Stimulated activated CD8-positive, alpha-beta memory T cell treated with anti-CD3 and anti-CD28 coated beads, Interleukin-7, amount 100 ng/mL, for 48 hours (primary cell): ENCODE measurements at regions not wholly inside any gene's neighbourhood (a gene's known extent, or its start where the extent isn't known, plus 50 kb on each side); places are given as distances from the start of the nearest gene placed in this dataset.

Experiments
- DNase-seq, 2 donors: peaks; one replicate each; pipeline ENCODE4 v3.0.0-alpha.2; 2020; ENCODE audit warnings: low read depth in 1 of 2; ENCODE audit errors: extremely low read depth in 1 of 2

GRCh38 chr9:4386819-4387218, 87.0 kb upstream of the GLIS3 start:
- DNase-seq, result no peak

GRCh38 chr9:4384750-4385149, 84.9 kb upstream of the GLIS3 start:
- DNase-seq, result no peak

GRCh38 chr9:4382722-4383317, 83.0 kb upstream of the GLIS3 start:
- no peak for DNase-seq

DNA sequence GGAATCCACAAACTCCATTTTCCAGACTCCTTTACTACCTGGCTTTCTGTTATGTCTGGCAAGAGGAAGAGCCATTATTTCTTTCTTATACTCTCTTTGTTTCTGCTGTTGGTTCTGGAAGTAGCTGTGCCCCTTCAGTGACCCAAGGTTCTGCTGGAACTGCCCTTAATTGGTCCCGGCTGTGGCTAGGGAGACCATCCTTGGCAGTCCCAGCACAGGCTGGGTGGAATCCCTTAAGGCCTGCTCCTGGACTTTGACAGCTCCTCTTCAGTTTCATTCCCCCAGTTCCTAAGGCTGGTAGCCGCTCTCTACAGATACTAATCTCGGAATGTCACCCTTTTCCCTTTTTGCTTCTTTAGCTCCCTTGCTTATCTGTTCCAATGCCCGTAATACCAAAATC, 81.9 kb upstream of the GLIS3 start:
- no peak for DNase-seq

- no peak for DNase-seq
Observed at GRCh38 chr9:4380406-4380805, 80.5 kb upstream of the GLIS3 start.

GRCh38 chr9:4375424-4376200, 75.7 kb upstream of the GLIS3 start:
- DNase-seq, result no peak

DNA sequence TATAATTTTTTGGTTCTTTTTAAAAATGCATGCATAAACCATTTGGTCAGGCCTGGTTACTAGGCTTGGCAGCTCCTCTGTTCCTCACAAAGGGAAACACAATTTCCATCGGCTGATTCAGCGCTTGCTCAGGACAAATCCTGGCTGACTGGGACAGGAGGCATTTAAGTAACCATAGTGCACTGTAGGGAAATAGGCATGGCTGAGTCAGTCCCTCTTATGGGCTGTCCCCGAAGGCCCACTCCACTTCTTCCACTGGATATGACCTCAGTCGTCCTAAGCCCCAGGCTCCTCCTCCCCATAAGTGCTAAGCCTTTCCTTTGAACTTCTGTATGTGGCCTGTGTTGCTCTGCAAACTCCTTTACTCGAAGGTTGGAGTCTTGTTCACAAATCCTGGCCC, 71.2 kb upstream of the GLIS3 start:
- no peak for DNase-seq

- DNase-seq, result no peak
Observed at GRCh38 chr9:4370501-4370900, 70.6 kb upstream of the GLIS3 start.

- DNase-seq, result peak in 1 of 2 donors; percentile 1
Observed at GRCh38 chr9:4366591-4367330, 66.9 kb upstream of the GLIS3 start.

DNA sequence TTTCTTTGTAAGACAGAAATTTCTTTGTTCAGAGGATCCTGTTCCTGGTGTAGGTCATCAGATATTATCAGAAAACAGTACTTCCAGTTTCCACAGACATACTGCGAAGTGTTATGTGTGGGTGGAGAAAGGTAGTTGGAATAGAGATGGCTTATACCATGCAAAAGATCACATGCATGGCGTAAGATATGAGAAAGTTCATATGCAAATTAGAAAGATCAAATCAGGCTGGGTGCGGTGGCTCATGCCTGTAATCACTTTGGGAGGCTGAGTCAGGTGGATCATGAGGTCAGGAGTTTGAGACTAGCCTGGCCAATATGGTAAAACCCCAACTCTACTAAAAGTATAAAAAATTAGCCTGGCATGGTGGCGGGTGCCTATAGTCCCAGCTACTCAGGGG, 65.2 kb upstream of the GLIS3 start:
- DNase-seq, result peak in 1 of 2 donors; percentile 10

DNA sequence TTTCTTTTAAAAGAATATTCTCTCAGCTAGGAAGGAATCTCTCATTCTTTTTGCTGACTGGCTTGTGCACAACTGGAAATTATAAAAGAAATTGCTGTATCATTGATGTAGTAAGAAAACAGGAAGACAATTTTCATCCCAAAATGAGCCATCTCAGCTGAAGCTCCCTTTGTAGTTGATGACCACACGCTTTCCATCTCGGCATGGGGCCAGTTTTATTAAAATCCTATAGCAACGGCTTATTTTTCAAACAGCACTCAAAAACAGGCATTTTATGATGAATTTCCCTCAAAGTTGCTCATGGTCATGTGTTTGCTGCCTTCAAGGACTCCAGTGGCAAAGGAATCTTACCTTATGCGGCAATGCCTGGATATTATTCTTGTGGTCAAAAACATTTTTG, 62.4 kb upstream of the GLIS3 start:
- DNase-seq, result no peak

DNA sequence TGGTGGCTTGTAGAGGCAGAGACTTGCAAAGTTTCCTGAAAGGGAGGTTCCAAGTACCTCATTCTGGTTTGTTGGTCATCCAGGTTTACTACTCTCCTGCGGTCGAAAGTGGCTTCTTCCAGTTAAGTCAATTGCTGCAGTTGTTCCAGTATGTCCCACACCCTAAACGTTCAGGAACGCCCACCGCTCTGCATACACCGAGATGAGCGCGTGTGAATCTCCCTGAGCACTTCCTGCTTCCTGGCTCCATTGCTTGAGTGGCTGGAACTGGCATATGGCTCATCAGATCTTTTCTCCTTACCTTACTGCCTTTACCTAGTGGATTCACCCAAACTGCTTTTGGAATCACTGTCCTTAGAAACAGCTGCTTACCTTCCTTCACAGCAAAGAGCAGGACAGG, 59.1 kb upstream of the GLIS3 start:
- DNase-seq, result no peak

DNA sequence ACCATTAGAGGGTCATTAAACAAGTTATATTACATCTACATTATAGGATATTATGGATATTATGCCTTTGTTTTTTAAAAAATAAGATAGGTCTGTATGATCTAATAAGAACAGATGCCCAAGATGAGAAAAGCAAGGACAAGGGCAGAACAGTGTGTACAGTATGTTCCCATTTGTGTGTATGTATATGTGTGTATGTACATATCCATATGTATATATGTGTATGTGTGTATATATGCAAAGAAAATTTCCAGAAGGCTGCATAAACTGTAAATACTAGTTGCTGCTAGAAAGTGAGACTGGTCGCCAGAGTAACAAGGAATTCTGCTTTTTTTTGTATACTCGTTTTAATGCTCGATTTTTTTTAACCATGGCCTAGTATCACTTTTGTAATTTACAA, 58.1 kb upstream of the GLIS3 start:
- DNase-seq, result no peak

DNA sequence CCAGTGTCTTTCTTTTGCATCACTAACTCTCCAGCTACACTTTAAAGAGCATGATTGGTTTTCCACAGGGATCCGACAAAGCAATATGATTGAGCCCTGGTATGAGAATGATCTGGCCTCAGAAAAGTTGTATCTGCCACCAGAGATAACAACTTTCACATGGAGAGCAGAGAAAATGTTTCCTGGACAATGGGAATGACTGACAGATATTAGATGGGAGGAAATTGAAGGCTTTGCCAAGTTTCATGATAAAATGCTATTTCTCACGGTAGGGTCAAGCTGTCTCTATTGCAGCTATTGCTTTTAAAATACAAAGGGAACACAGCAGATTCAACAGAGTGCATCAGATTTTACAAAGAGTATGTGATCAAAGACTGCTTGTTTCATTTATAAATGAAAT, 56.4 kb upstream of the GLIS3 start:
- no peak for DNase-seq

DNA sequence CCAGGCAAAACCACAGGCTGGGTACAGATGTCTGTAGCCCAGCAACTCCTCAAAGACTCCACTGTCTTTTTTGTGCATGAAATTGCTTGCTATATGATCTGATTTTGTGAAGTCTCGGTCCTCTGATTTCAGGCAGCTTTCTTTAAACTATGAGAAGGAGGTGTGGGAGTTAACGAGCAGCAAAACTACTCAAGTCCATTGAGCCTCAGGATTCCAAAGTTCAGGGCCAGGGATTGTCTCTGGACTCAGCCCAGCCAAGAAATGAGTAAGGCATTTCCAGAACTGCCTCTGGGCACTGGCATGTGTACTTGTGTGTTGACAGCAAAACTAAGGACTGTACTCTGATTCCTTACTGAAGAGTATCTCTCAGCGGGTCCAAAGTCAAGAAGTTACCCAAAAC, 53.4 kb upstream of the GLIS3 start:
- DNase-seq, result no peak

DNA sequence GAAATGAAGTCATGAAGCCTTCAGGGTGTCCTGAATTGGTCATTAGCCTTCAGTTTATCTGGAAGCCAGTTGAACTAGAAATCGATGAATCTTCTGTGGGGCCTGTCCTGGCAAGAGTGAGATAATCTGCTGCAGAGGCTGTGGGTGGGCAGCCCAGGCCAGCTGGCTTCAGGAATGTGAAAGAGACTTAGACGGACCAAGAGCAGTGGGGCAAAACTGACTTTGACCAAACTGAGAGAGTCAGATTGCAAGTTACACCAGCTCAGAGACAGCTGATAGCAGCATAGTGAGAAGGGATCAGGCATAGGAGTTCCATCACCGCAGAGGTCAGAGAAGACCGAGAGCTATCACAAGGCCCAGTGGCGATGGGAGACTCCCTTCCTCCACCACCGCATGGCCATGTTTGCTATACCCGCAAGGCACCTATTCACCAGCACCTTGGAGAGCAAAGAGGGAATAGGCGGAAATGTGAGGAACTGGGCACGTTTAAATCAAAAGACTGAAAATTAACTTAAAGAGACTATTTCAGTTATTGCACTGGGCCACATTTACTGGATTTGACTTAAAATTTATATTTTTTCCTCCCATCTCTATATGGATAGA, 50.0 kb upstream of the GLIS3 start:
- no peak for DNase-seq
